ENCODE measurements at regions not wholly inside any gene's neighbourhood (a gene's known extent, or its start where the extent isn't known, plus 50 kb on each side); places are given as distances from the start of the nearest gene placed in this dataset.
"Not testable (repeated sequence)": the region's sequence is repeated elsewhere in the genome, so short reads cannot be mapped to it uniquely, and the experiment has no call there.

- DNase-seq: no peak
- H3K27me3 ChIP-seq: no peaks in the 10 kb centered on the region
- no peaks in the 10 kb centered on the region for H3K9me3 ChIP-seq
- H3K4me3 ChIP-seq: no peak overlapping the region
- H3K36me3 ChIP-seq: no peaks in the 10 kb centered on the region
Observed at GRCh38 chr9:78691542-78691941, 394.6 kb downstream of the PSAT1 start.

GRCh38 chr9:78692871-78693270 is 395.9 kb downstream of the PSAT1 start:
- H3K9me3 ChIP-seq: no peaks in the 10 kb centered on the region
- DNase-seq: no peak
- H3K27me3 ChIP-seq: no peaks in the 10 kb centered on the region
- no peaks in the 10 kb centered on the region for H3K36me3 ChIP-seq
- no peak overlapping the region for H3K4me3 ChIP-seq

- no peaks in the 10 kb centered on the region for H3K9me3 ChIP-seq
- no peaks in the 10 kb centered on the region for H3K36me3 ChIP-seq
- no peaks in the 10 kb centered on the region for H3K27me3 ChIP-seq
- no peak overlapping the region for H3K4me3 ChIP-seq
- DNase-seq: no peak
Observed at GRCh38 chr9:78694974-78695373, 398.0 kb downstream of the PSAT1 start.

- no peak for DNase-seq
- no peaks in the 10 kb centered on the region for H3K27me3 ChIP-seq
- H3K9me3 ChIP-seq: no peaks in the 10 kb centered on the region
- no peak overlapping the region for H3K4me3 ChIP-seq
- H3K36me3 ChIP-seq: no peaks in the 10 kb centered on the region
Observed at GRCh38 chr9:78695519-78695918, 398.6 kb downstream of the PSAT1 start.

- Histone ChIP-seq H3K27me3 (no peaks in the 10 kb centered on the region), H3K9me3 (no peaks in the 10 kb centered on the region), H3K36me3 (no peaks in the 10 kb centered on the region), H3K4me3 (no peak overlapping the region)
- no peak for DNase-seq
Observed at GRCh38 chr9:78697618-78698017, 400.7 kb downstream of the PSAT1 start.

GRCh38 chr9:78698371-78698770 is 401.4 kb downstream of the PSAT1 start:
- H3K27me3 ChIP-seq: no peaks in the 10 kb centered on the region
- H3K4me3 ChIP-seq: no peak overlapping the region
- DNase-seq: no peak
- H3K36me3 ChIP-seq: no peaks in the 10 kb centered on the region
- no peaks in the 10 kb centered on the region for H3K9me3 ChIP-seq

GRCh38 chr9:78699217-78699616 is 402.3 kb downstream of the PSAT1 start:
- DNase-seq, H3K9me3 ChIP-seq, H3K27me3 ChIP-seq, H3K4me3 ChIP-seq, H3K36me3 ChIP-seq: not testable (repeated sequence)

- DNase-seq, H3K36me3 ChIP-seq, H3K4me3 ChIP-seq, H3K27me3 ChIP-seq, H3K9me3 ChIP-seq: not testable (repeated sequence)
Observed at GRCh38 chr9:78704153-78704552, 407.2 kb downstream of the PSAT1 start.

- Histone ChIP-seq H3K4me3 (no peak overlapping the region), H3K27me3 (no peaks in the 10 kb centered on the region), H3K36me3 (no peaks in the 10 kb centered on the region), H3K9me3 (no peaks in the 10 kb centered on the region)
- DNase-seq: no peak
Observed at GRCh38 chr9:78707080-78707479, 410.2 kb downstream of the PSAT1 start.

GRCh38 chr9:78707481-78707991 is 410.6 kb downstream of the PSAT1 start:
- Histone ChIP-seq H3K4me3 (no peak overlapping the region), H3K27me3 (no peaks in the 10 kb centered on the region), H3K9me3 (no peaks in the 10 kb centered on the region), H3K36me3 (no peaks in the 10 kb centered on the region)
- no peak for DNase-seq

GRCh38 chr9:78712903-78713613 is 416.1 kb downstream of the PSAT1 start:
- Histone ChIP-seq H3K36me3 (no peaks in the 10 kb centered on the region), H3K9me3 (no peaks in the 10 kb centered on the region), H3K4me3 (no peak overlapping the region), H3K27me3 (no peaks in the 10 kb centered on the region)
- DNase-seq: no peak

GRCh38 chr9:78713614-78714405 is 416.9 kb downstream of the PSAT1 start:
- no peak overlapping the region for H3K4me3 ChIP-seq
- no peak for DNase-seq
- no peaks in the 10 kb centered on the region for H3K9me3 ChIP-seq
- no peaks in the 10 kb centered on the region for H3K27me3 ChIP-seq
- H3K36me3 ChIP-seq: no peaks in the 10 kb centered on the region

- H3K36me3 ChIP-seq: no peaks in the 10 kb centered on the region
- no peaks in the 10 kb centered on the region for H3K27me3 ChIP-seq
- no peak for DNase-seq
- no peaks in the 10 kb centered on the region for H3K9me3 ChIP-seq
- H3K4me3 ChIP-seq: no peak overlapping the region
Observed at GRCh38 chr9:78714576-78714975, 417.7 kb downstream of the PSAT1 start.

- not testable (repeated sequence) for DNase-seq, H3K36me3 ChIP-seq, H3K9me3 ChIP-seq, H3K4me3 ChIP-seq, H3K27me3 ChIP-seq
Observed at GRCh38 chr9:78719029-78719428, 422.1 kb downstream of the PSAT1 start.

GRCh38 chr9:78724896-78725295 is 428.0 kb downstream of the PSAT1 start:
- Histone ChIP-seq H3K4me3 (no peak overlapping the region), H3K27me3 (no peaks in the 10 kb centered on the region), H3K9me3 (0 out of 2 replicates have a peak, but pooled peaks cover 4% of the 10 kb centered on the region), H3K36me3 (no peaks in the 10 kb centered on the region)
- no peak for DNase-seq

GRCh38 chr9:78725503-78725902 is 428.6 kb downstream of the PSAT1 start:
- 0 out of 2 replicates have a peak, but pooled peaks cover 4% of the 10 kb centered on the region for H3K9me3 ChIP-seq
- no peaks in the 10 kb centered on the region for H3K36me3 ChIP-seq
- DNase-seq: no peak
- H3K4me3 ChIP-seq: no peak overlapping the region
- H3K27me3 ChIP-seq: no peaks in the 10 kb centered on the region

GRCh38 chr9:78745331-78745730 is 448.4 kb downstream of the PSAT1 start:
- H3K36me3 ChIP-seq: no peaks in the 10 kb centered on the region
- H3K27me3 ChIP-seq: no peaks in the 10 kb centered on the region
- no peak overlapping the region for H3K4me3 ChIP-seq
- DNase-seq: no peak
- no peaks in the 10 kb centered on the region for H3K9me3 ChIP-seq

- Histone ChIP-seq H3K4me3 (no peak overlapping the region), H3K36me3 (no peaks in the 10 kb centered on the region), H3K27me3 (no peaks in the 10 kb centered on the region), H3K9me3 (no peaks in the 10 kb centered on the region)
- no peak for DNase-seq
Observed at GRCh38 chr9:78746010-78746409, 449.1 kb downstream of the PSAT1 start.
